ENCODE measurements at regions not wholly inside any gene's neighbourhood (a gene's known extent, or its start where the extent isn't known, plus 50 kb on each side); places are given as distances from the start of the nearest gene placed in this dataset.

- no peak for TF ChIP-seq CTCF (IDR thresholded peaks at IDR 0.05)
- DNase-seq (ENCODE audit: low spot score) (no peak), ATAC-seq (ENCODE audit: low FRiP score) (no peak)
These were observed 314.2 kb downstream of the RAB28 start for GRCh38 chr4:13169731-13170525.

- DNase-seq (ENCODE audit: low spot score) (no peak), ATAC-seq (ENCODE audit: low FRiP score) (no peak)
- TF ChIP-seq CTCF (IDR thresholded peaks at IDR 0.05): no peak
These were observed 315.8 kb downstream of the RAB28 start for GRCh38 chr4:13168326-13168725.

GRCh38 chr4:13166214-13166613 is 317.9 kb downstream of the RAB28 start:
- no peak for DNase-seq (ENCODE audit: low spot score)
- TF ChIP-seq CTCF (IDR thresholded peaks at IDR 0.05): no peak
- no peak for ATAC-seq (ENCODE audit: low FRiP score)

- no peak for TF ChIP-seq CTCF (IDR thresholded peaks at IDR 0.05)
- DNase-seq (ENCODE audit: low spot score): no peak
- no peak for ATAC-seq (ENCODE audit: low FRiP score)
These were observed 319.3 kb downstream of the RAB28 start for GRCh38 chr4:13164783-13165331.

- DNase-seq (ENCODE audit: low spot score) (no peak), ATAC-seq (ENCODE audit: low FRiP score) (no peak)
- no peak for TF ChIP-seq CTCF (IDR thresholded peaks at IDR 0.05)
These were observed 321.3 kb downstream of the RAB28 start for GRCh38 chr4:13162886-13163285.

GRCh38 chr4:13160920-13161319 is 323.2 kb downstream of the RAB28 start:
- ATAC-seq (ENCODE audit: low FRiP score) (no peak), DNase-seq (ENCODE audit: low spot score) (no peak)
- TF ChIP-seq CTCF (IDR thresholded peaks at IDR 0.05): no peak

- no peak for TF ChIP-seq CTCF (IDR thresholded peaks at IDR 0.05)
- no peak for DNase-seq (ENCODE audit: low spot score)
- ATAC-seq (ENCODE audit: low FRiP score): no peak
These were observed 325.0 kb downstream of the RAB28 start for GRCh38 chr4:13159041-13159620.
